A549 (cell line): ENCODE measurements at regions not wholly inside any gene's neighbourhood (a gene's known extent, or its start where the extent isn't known, plus 50 kb on each side); places are given as distances from the start of the nearest gene placed in this dataset.

ENCODE experiments used
- ATAC-seq, 2 experiments: fragments of 200-7000 bp in 1 of 2; fragments of >200 bp in 1 of 2; cut with Nextera tagmentation in 1 of 2; cut with Tn5 transposase in 1 of 2; 3 replicates each; pipeline versions ENCODE4 v1.8.0 to v1.9.1; 2018 to 2020; ENCODE audit warnings: mild to moderate bottlenecking in 1 of 2, moderate library complexity in 1 of 2
- CTCF ChIA-PET: fragments of 300-600 bp; sonication (Branson Sonifier 250); formaldehyde crosslinking; extraction: SDS; loops from one replicate; lab custom pipeline; 2021; ENCODE audit warnings: antibody characterized with exemption, inconsistent platforms; lab: Yijun Ruan, JAX
- POLR2A ChIA-PET: fragments of 350-600 bp; formaldehyde crosslinking; extraction: SDS; loops from one replicate; lab custom pipeline; 2021; ENCODE audit warnings: antibody characterized with exemption, inconsistent platforms; lab: Yijun Ruan, JAX
- DNase-seq, 2 experiments: peaks; one replicate each; pipeline versions ENCODE4 v3.0.0 to v3.0.0-alpha.2; 2011 to 2016; ENCODE audit warnings: low read depth in 1 of 2, low spot score in 1 of 2
- FAIRE-seq: peaks from 2 replicates; lab custom pipeline; 2011; peaks lifted over from hg19 to GRCh38; lab: Jason Lieb, UNC
- H3K27ac ChIP-seq, 2 experiments: fragments of >200 bp; sonication (Bioruptor Twin); formaldehyde crosslinking; 3 replicates each; pipeline ENCODE4 v1.5.1; 2016 to 2017
- H3K4me1 ChIP-seq: fragments of >200 bp; sonication (Bioruptor Twin); formaldehyde crosslinking; 3 replicates; pipeline ENCODE4 v1.6.1; 2016
- H3K4me2 ChIP-seq: fragments of >200 bp; sonication (Bioruptor Twin); formaldehyde crosslinking; 3 replicates; pipeline ENCODE4 v1.6.1; 2016
- H3K4me3 ChIP-seq: fragments of >200 bp; sonication (Bioruptor Twin); formaldehyde crosslinking; 3 replicates; pipeline ENCODE4 v1.5.1; 2016
- H3K9me3 ChIP-seq: fragments of >200 bp; sonication (Bioruptor Twin); formaldehyde crosslinking; 3 replicates; pipeline ENCODE4 v1.6.1; 2016
- CBX2 ChIP-seq: fragments of 200-600 bp; sonication (generic); IDR thresholded peaks from 2 replicates; pipeline ENCODE4 v1.6.1; 2016; ENCODE audit warnings: low read depth, mild to moderate bottlenecking, borderline replicate concordance
- CBX8 ChIP-seq: fragments of 200-600 bp; sonication (generic); IDR thresholded peaks from 2 replicates; pipeline ENCODE4 v1.6.1; 2016
- CHD4 ChIP-seq: fragments of 200-600 bp; sonication (generic); IDR thresholded peaks from 2 replicates; pipeline ENCODE4 v1.6.1; 2016; ENCODE audit warnings: antibody characterized with exemption, mild to moderate bottlenecking, borderline replicate concordance
- EHF ChIP-seq: fragments of 250-450 bp; sonication (Bioruptor Pico); IDR thresholded peaks from 2 replicates; pipeline ENCODE4 v1.5.0; 2020; ENCODE audit warnings: mild to moderate bottlenecking
- EHMT2 ChIP-seq: fragments of 200-600 bp; sonication (generic); IDR thresholded peaks from 2 replicates; pipeline ENCODE4 v1.6.1; 2016; ENCODE audit warnings: antibody characterized with exemption, low read depth, mild to moderate bottlenecking, moderate library complexity
- EP300 ChIP-seq, 2 experiments: fragments of >200 bp; sonication (Bioruptor Twin); formaldehyde crosslinking; IDR thresholded peaks; 2 replicates in 1 of 2; 3 replicates in 1 of 2; pipeline ENCODE4 v1.6.1; 2016 to 2017
- GATA3 ChIP-seq: IDR thresholded peaks from 2 replicates; pipeline ENCODE4 v1.6.1; 2012; ENCODE audit warnings: borderline replicate concordance
- HEYL ChIP-seq: fragments of 250-450 bp; sonication (Bioruptor Pico); IDR thresholded peaks from 2 replicates; pipeline ENCODE4 v1.8.0; 2021; ENCODE audit warnings: mild to moderate bottlenecking, moderate library complexity
- HOXB13 ChIP-seq: fragments of 250-450 bp; sonication (Bioruptor Pico); IDR thresholded peaks from 2 replicates; pipeline ENCODE4 v1.5.0; 2020; ENCODE audit warnings: low read depth, mild to moderate bottlenecking, moderate library complexity
- JUNB ChIP-seq: fragments of >200 bp; sonication (Bioruptor Twin); formaldehyde crosslinking; IDR thresholded peaks from 2 replicates; pipeline ENCODE4 v1.6.1; 2016
- KDM5A ChIP-seq: fragments of 200-600 bp; sonication (generic); IDR thresholded peaks from 2 replicates; pipeline ENCODE4 v1.6.1; 2016; ENCODE audit warnings: antibody characterized with exemption, mild to moderate bottlenecking
- MAX ChIP-seq: IDR thresholded peaks from 2 replicates; pipeline ENCODE4 v1.6.1; 2012
- MAZ ChIP-seq: fragments of 150-350 bp; IDR thresholded peaks from 2 replicates; pipeline ENCODE4 v1.6.1; 2014; ENCODE audit warnings: antibody characterized with exemption, low read depth, low read length, borderline replicate concordance
- MYC ChIP-seq: IDR thresholded peaks from 2 replicates; pipeline ENCODE4 v1.6.1; 2012; ENCODE audit warnings: mild to moderate bottlenecking, inconsistent platforms, low read length, improper control_type of control experiment, borderline replicate concordance
- NR3C1 ChIP-seq: fragments of >200 bp; sonication (Bioruptor Twin); formaldehyde crosslinking; IDR thresholded peaks from 3 replicates; pipeline ENCODE4 v1.6.1; 2017
- RAD21 ChIP-seq, 2 experiments: fragments of >200 bp in 1 of 2; sonication (Bioruptor Twin) in 1 of 2; formaldehyde crosslinking in 1 of 2; IDR thresholded peaks in 1 of 2; conservative IDR thresholded peaks in 1 of 2; 2 replicates in 1 of 2; 3 replicates in 1 of 2; pipeline ENCODE4 v1.6.1; 2012 to 2018; ENCODE audit warnings: inconsistent platforms in 1 of 2
- RARB ChIP-seq: fragments of 250-450 bp; sonication (Bioruptor Pico); IDR thresholded peaks from 2 replicates; pipeline ENCODE4 v1.8.0; 2021; ENCODE audit warnings: mild to moderate bottlenecking, moderate library complexity
- RFX5 ChIP-seq: fragments of 450-650 bp; IDR thresholded peaks from 2 replicates; pipeline ENCODE4 v1.7.1; 2014; ENCODE audit warnings: antibody characterized with exemption, mild to moderate bottlenecking, moderate library complexity
- SMC3 ChIP-seq: fragments of >200 bp; sonication (Bioruptor Twin); formaldehyde crosslinking; IDR thresholded peaks from 3 replicates; pipeline ENCODE4 v1.6.1; 2018; ENCODE audit warnings: inconsistent platforms
- SREBF2 ChIP-seq: fragments of 450-650 bp; IDR thresholded peaks from 2 replicates; pipeline ENCODE4 v1.6.1; 2014; ENCODE audit warnings: mild to moderate bottlenecking, moderate library complexity
- TP53 ChIP-seq: fragments of 250-450 bp; sonication (Bioruptor Pico); IDR thresholded peaks from 2 replicates; pipeline ENCODE4 v1.5.0; 2021; ENCODE audit warnings: mild to moderate bottlenecking, moderate library complexity
- ZC3H11A ChIP-seq: fragments of 450-650 bp; IDR thresholded peaks from 2 replicates; pipeline ENCODE4 v1.6.1; 2014; ENCODE audit warnings: antibody characterized with exemption, mild to moderate bottlenecking
- ZNF302 ChIP-seq: fragments of 250-450 bp; sonication (Bioruptor Pico); IDR thresholded peaks from 2 replicates; pipeline ENCODE4 v1.9.0; 2021; ENCODE audit warnings: inconsistent platforms, mild to moderate bottlenecking, moderate library complexity
- ZSCAN20 ChIP-seq: fragments of 250-450 bp; sonication (Bioruptor Pico); IDR thresholded peaks from 2 replicates; pipeline ENCODE4 v1.8.0; 2022; ENCODE audit warnings: mild to moderate bottlenecking, moderate library complexity
- WGBS: methylation state at CpG from one replicate; pipeline ENCODE4 v1.1.6; 2017; ENCODE audit errors: missing lambda C conversion rate; 5-methylcytosine and 5-hydroxymethylcytosine counted together
- TF ChIP-seq, protein P1 (sequence below): fragments of 200-600 bp; sonication (generic); IDR thresholded peaks from 2 replicates; pipeline ENCODE4 v1.6.1; 2016; ENCODE audit warnings: antibody characterized with exemption, mild to moderate bottlenecking, moderate library complexity
- TF ChIP-seq, protein P2 (sequence below): fragments of >200 bp; sonication (Bioruptor Twin); formaldehyde crosslinking; IDR thresholded peaks from 3 replicates; pipeline ENCODE4 v1.6.1; 2016
- TF ChIP-seq, protein P3 (sequence below): fragments of 250-450 bp; sonication (Bioruptor Pico); IDR thresholded peaks from 2 replicates; pipeline ENCODE4 v1.5.0; 2020; ENCODE audit warnings: low read depth, mild to moderate bottlenecking, moderate library complexity
- TF ChIP-seq, protein P4 (sequence below): fragments of >200 bp; sonication (Bioruptor Twin); formaldehyde crosslinking; IDR thresholded peaks from 2 replicates; pipeline ENCODE4 v1.6.1; 2016

DNA sequence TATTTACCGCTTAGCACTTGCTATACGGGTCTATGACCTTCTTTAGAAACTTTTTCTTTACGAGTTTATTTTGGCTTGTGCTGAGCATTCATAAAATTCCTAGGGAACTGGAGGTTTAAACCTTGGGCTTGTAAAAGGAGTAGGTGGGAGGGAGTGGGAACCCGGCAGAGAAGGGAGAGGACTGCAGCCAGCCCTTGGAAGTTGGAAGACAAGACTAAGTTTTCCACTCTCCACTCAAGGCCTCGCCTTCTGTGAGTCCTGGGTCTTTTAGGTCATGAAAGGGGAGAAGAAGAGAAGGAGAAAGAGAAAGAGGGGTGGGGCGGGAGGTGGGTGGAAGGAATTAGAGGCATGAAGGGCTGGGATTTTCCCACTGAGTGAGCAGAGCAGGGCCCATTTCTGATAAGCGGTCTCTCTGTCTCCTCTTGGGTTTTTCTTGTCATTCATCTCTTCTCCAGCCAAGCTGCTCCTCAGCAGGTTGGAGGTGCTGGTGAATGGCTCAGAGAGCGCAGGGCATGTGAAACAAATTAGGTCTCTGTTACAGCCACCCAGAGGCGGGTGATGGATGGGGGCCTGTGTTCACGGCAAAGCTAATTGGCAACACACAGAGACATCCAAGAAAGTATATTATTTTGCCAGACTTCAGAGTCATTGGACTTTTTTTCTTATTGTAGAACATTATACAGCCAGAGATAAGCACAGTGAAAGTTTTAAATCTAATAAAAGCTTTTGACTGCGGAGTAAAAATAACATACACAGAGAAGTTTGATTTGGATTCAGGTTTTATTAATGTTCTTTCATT lies 247.3 kb downstream of the FOXD2 start:
- WGBS: 56% methylated on average over 11 of the region's 11 CpGs
- Histone ChIP-seq H3K4me2 (no peak overlapping the region), H3K9me3 (no peaks in the 10 kb centered on the region), H3K4me1 (0 out of 3 replicates have a peak, but pooled peaks cover 4% of the 10 kb centered on the region), H3K27ac (no peak overlapping the region), H3K4me3 (no peak overlapping the region)
- DNase-seq: no peak
- TF ChIP-seq, protein P1, sequence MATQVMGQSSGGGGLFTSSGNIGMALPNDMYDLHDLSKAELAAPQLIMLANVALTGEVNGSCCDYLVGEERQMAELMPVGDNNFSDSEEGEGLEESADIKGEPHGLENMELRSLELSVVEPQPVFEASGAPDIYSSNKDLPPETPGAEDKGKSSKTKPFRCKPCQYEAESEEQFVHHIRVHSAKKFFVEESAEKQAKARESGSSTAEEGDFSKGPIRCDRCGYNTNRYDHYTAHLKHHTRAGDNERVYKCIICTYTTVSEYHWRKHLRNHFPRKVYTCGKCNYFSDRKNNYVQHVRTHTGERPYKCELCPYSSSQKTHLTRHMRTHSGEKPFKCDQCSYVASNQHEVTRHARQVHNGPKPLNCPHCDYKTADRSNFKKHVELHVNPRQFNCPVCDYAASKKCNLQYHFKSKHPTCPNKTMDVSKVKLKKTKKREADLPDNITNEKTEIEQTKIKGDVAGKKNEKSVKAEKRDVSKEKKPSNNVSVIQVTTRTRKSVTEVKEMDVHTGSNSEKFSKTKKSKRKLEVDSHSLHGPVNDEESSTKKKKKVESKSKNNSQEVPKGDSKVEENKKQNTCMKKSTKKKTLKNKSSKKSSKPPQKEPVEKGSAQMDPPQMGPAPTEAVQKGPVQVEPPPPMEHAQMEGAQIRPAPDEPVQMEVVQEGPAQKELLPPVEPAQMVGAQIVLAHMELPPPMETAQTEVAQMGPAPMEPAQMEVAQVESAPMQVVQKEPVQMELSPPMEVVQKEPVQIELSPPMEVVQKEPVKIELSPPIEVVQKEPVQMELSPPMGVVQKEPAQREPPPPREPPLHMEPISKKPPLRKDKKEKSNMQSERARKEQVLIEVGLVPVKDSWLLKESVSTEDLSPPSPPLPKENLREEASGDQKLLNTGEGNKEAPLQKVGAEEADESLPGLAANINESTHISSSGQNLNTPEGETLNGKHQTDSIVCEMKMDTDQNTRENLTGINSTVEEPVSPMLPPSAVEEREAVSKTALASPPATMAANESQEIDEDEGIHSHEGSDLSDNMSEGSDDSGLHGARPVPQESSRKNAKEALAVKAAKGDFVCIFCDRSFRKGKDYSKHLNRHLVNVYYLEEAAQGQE: no peak
- TF ChIP-seq EP300 (IDR thresholded peaks at IDR 0.05): no peak
- no peak for TF ChIP-seq SMC3
- TF ChIP-seq CHD4: no peak
- TF ChIP-seq RAD21 (conservative IDR thresholded peaks at IDR 0.05 in 1 of 2, IDR thresholded peaks at IDR 0.05 in 1 of 2): no peak
- no peak for TF ChIP-seq MAX
- TF ChIP-seq ZSCAN20 (CRISPR knock-in tag): no peak
- TF ChIP-seq HOXB13: no peak
- TF ChIP-seq, protein P2, sequence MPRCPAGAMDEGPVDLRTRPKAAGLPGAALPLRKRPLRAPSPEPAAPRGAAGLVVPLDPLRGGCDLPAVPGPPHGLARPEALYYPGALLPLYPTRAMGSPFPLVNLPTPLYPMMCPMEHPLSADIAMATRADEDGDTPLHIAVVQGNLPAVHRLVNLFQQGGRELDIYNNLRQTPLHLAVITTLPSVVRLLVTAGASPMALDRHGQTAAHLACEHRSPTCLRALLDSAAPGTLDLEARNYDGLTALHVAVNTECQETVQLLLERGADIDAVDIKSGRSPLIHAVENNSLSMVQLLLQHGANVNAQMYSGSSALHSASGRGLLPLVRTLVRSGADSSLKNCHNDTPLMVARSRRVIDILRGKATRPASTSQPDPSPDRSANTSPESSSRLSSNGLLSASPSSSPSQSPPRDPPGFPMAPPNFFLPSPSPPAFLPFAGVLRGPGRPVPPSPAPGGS: no peak
- TF ChIP-seq ZNF302: no peak
- no peak for TF ChIP-seq ZC3H11A
- TF ChIP-seq EHMT2: no peak
- no peak for TF ChIP-seq GATA3
- no peak for TF ChIP-seq KDM5A
- TF ChIP-seq MYC: no peak
- ChIA-PET CTCF (interaction anchor here (1.4 to 1.9 kb wide), 4 partner anchors 19 to 253 kb away, joined by 4 to 7 read pairs (median 6); no protein-coding TSS in a partner anchor), POLR2A (no interaction called here)
- ATAC-seq: no peak
- no peak for FAIRE-seq

DNA sequence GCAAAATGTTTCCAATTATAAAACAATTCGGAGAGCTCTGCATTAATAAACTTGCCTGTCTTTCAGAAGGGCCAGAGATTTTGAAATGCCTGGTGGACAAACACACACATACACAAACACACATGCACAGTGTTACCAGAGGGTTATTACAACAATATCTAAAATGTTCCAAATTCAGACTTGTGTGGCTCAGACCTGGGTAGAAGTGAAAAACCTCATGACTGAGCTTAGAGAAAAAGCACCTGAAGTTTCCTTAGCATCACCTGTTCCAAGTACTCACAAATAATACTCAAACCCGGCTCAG lies 247.9 kb downstream of the FOXD2 start:
- DNase-seq (no peak), FAIRE-seq (no peak), ATAC-seq (no peak)
- Histone ChIP-seq H3K4me2 (no peak overlapping the region), H3K9me3 (no peaks in the 10 kb centered on the region), H3K4me3 (no peak overlapping the region), H3K27ac (no peak overlapping the region), H3K4me1 (0 out of 3 replicates have a peak, but pooled peaks cover 4% of the 10 kb centered on the region)
- ChIA-PET CTCF (interaction anchor here (0.6 to 1.8 kb wide), 4 partner anchors 18 to 446 kb away, joined by 4 to 6 read pairs (median 5); no protein-coding TSS in a partner anchor), POLR2A (no interaction called here)
- WGBS: 75% methylated on average over 2 of the region's 2 CpGs
- TF ChIP-seq CBX8 (no peak), EP300 (IDR thresholded peaks at IDR 0.05) (no peak), CBX2 (no peak), ZSCAN20 (CRISPR knock-in tag) (no peak), NR3C1 (no peak), HEYL (CRISPR knock-in tag) (no peak), RFX5 (no peak), MAX (no peak), SREBF2 (no peak), EHF (CRISPR knock-in tag) (no peak), MAZ (no peak), JUNB (no peak), RARB (no peak), TP53 (CRISPR knock-in tag) (no peak)
- TF ChIP-seq, protein P3, sequence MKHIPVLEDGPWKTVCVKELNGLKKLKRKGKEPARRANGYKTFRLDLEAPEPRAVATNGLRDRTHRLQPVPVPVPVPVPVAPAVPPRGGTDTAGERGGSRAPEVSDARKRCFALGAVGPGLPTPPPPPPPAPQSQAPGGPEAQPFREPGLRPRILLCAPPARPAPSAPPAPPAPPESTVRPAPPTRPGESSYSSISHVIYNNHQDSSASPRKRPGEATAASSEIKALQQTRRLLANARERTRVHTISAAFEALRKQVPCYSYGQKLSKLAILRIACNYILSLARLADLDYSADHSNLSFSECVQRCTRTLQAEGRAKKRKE: no peak
- TF ChIP-seq, protein P4, sequence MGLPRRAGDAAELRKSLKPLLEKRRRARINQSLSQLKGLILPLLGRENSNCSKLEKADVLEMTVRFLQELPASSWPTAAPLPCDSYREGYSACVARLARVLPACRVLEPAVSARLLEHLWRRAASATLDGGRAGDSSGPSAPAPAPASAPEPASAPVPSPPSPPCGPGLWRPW: no peak
- TF ChIP-seq, protein P1: no peak
